ENCODE measurements at regions not wholly inside any gene's neighbourhood (a gene's known extent, or its start where the extent isn't known, plus 50 kb on each side); places are given as distances from the start of the nearest gene placed in this dataset.

DNA sequence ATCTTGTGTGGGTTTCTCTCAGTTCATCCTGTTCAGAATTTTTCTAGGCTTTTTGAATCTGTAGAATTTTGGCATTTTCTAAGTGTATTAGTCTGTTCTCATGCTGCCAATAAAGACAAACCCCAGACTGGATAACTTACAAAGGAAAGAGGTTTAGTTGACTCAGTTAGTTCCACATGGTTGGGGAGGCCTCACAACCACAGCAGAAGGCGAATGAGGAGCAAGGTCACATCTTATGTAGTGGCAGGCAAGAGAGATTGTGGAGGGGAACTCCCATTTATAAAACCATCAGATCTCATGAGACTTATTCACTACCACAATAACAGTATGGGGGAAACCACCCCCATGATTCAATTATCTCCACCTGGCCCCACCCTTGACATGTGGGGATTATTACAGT lies 199.2 kb downstream of the ST6GAL2 start:
- Histone ChIP-seq H2BK120ac (ENCODE audit: low read depth, low read length) (no peak overlapping the region), H3K56ac (ENCODE audit: extremely low read depth, insufficient read depth, low read length) (no peak overlapping the region), H2AK5ac (ENCODE audit: low read depth, low read length) (no peak overlapping the region), H2AK9ac (replicated peaks; ENCODE audit: low read depth, low read length, poor library complexity) (no peak overlapping the region), H3K18ac (ENCODE audit: low read depth, low read length) (no peak overlapping the region), H3K4me1 (ENCODE audit: control insufficient read depth, insufficient read depth, low read length) (no peaks in the 10 kb centered on the region), H3K9me3 (ENCODE audit: control insufficient read depth, insufficient read depth, low read length) (peaks cover 12% of the 10 kb centered on the region; the same call in 1 of the 2 replicates), H3K36me3 (ENCODE audit: control insufficient read depth, insufficient read depth, low read length) (no peaks in the 10 kb centered on the region), H3K23ac (ENCODE audit: low read depth, low read length) (no peak overlapping the region), H3K9ac (ENCODE audit: low read depth, low read length) (no peak overlapping the region), H3K14ac (replicated peaks; ENCODE audit: low read depth, low read length) (no peak overlapping the region), H4K8ac (ENCODE audit: low read depth in 2 of 2, low read length in 2 of 2) (no peak overlapping the region), H2BK5ac (ENCODE audit: low read depth, low read length, poor library complexity, severe bottlenecking) (no peak overlapping the region), H3K9me1 (ENCODE audit: insufficient read depth, low read length) (no peaks in the 10 kb centered on the region), H2BK20ac (ENCODE audit: low read depth, low read length) (no peak overlapping the region), H4K91ac (ENCODE audit: insufficient read depth, low read depth, low read length) (no peak overlapping the region), H2BK15ac (ENCODE audit: low read depth, low read length) (no peak overlapping the region), H3K79me1 (ENCODE audit: low read depth in 1 of 2, low read length in 2 of 2) (no peaks in the 10 kb centered on the region), H4K5ac (ENCODE audit: low read depth, low read length) (no peak overlapping the region), H3K4me3 (ENCODE audit: insufficient read depth, low read depth, low read length) (no peak overlapping the region), H4K20me1 (ENCODE audit: insufficient read depth, low read length) (no peaks in the 10 kb centered on the region), H3K4ac (ENCODE audit: low read depth, low read length) (no peak overlapping the region), H3K4me2 (ENCODE audit: low read depth, low read length) (no peak overlapping the region), H2AFZ (replicated peaks; ENCODE audit: low read length, poor library complexity) (no peak overlapping the region), H3K27ac (ENCODE audit: insufficient read depth, low read length) (no peak overlapping the region), H3K27me3 (ENCODE audit: control insufficient read depth, insufficient read depth, low read length) (no peaks in the 10 kb centered on the region)
- whole genome bisulfite sequencing, 2 experiments (ENCODE audit: extremely low coverage in 2 of 2, insufficient read length in 1 of 2): no CpG with 5 or more reads among the region's 1 CpG
- intact Hi-C loops (cut with micrococcal nuclease): no loop called here
- ChIA-PET POLR2A (ENCODE audit: unreplicated experiment) (no interaction called here), CTCF (no interaction called here)
- no peak for DNase-seq
- TF ChIP-seq BHLHE40 (IDR thresholded peaks at IDR 0.05; ENCODE audit: low read depth, low read length) (no peak), SMC3 (IDR thresholded peaks at IDR 0.05; ENCODE audit: low read depth, low read length) (no peak), CHD1 (IDR thresholded peaks at IDR 0.05; ENCODE audit: low read depth, low read length) (no peak), MAFK (IDR thresholded peaks at IDR 0.05; ENCODE audit: low read depth, low read length) (no peak), FOS (IDR thresholded peaks at IDR 0.05; ENCODE audit: low read depth, low read length) (no peak), RCOR1 (IDR thresholded peaks at IDR 0.05; ENCODE audit: insufficient replicate concordance, low read length) (no peak), RAD21 (IDR thresholded peaks at IDR 0.05; ENCODE audit: low read length) (no peak), CEBPB (IDR thresholded peaks at IDR 0.05; ENCODE audit: low read depth, low read length) (no peak), RFX5 (IDR thresholded peaks at IDR 0.05; ENCODE audit: low read depth, low read length) (no peak), MAZ (IDR thresholded peaks at IDR 0.05; ENCODE audit: borderline replicate concordance, low read depth, low read length) (no peak), MXI1 (IDR thresholded peaks at IDR 0.05; ENCODE audit: borderline replicate concordance, low read depth, low read length) (no peak), NFE2L2 (IDR thresholded peaks at IDR 0.05; ENCODE audit: low read depth, low read length) (no peak), POLR2A (IDR thresholded peaks at IDR 0.05; ENCODE audit: low read depth, low read length) (no peak)
- TF ChIP-seq, protein P1, sequence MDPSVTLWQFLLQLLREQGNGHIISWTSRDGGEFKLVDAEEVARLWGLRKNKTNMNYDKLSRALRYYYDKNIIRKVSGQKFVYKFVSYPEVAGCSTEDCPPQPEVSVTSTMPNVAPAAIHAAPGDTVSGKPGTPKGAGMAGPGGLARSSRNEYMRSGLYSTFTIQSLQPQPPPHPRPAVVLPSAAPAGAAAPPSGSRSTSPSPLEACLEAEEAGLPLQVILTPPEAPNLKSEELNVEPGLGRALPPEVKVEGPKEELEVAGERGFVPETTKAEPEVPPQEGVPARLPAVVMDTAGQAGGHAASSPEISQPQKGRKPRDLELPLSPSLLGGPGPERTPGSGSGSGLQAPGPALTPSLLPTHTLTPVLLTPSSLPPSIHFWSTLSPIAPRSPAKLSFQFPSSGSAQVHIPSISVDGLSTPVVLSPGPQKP (IDR thresholded peaks at IDR 0.05; ENCODE audit: borderline replicate concordance, low read depth, low read length): no peak
- TF ChIP-seq, protein P2, sequence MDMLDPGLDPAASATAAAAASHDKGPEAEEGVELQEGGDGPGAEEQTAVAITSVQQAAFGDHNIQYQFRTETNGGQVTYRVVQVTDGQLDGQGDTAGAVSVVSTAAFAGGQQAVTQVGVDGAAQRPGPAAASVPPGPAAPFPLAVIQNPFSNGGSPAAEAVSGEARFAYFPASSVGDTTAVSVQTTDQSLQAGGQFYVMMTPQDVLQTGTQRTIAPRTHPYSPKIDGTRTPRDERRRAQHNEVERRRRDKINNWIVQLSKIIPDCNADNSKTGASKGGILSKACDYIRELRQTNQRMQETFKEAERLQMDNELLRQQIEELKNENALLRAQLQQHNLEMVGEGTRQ (IDR thresholded peaks at IDR 0.05; ENCODE audit: low read depth, low read length): no peak
- TF ChIP-seq, protein P3, sequence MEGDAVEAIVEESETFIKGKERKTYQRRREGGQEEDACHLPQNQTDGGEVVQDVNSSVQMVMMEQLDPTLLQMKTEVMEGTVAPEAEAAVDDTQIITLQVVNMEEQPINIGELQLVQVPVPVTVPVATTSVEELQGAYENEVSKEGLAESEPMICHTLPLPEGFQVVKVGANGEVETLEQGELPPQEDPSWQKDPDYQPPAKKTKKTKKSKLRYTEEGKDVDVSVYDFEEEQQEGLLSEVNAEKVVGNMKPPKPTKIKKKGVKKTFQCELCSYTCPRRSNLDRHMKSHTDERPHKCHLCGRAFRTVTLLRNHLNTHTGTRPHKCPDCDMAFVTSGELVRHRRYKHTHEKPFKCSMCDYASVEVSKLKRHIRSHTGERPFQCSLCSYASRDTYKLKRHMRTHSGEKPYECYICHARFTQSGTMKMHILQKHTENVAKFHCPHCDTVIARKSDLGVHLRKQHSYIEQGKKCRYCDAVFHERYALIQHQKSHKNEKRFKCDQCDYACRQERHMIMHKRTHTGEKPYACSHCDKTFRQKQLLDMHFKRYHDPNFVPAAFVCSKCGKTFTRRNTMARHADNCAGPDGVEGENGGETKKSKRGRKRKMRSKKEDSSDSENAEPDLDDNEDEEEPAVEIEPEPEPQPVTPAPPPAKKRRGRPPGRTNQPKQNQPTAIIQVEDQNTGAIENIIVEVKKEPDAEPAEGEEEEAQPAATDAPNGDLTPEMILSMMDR (conservative IDR thresholded peaks at IDR 0.05; ENCODE audit: low read depth, low read length): no peak
- no TSS peak for BruUV-seq (replicated peaks)
- in situ Hi-C loops (cut with MboI; ENCODE audit: low sequenced_read_pairs): no loop called here
- dilution Hi-C loops (cut with HindIII; ENCODE audit: low sequenced_read_pairs, unreplicated experiment): no loop called here
- no peak for ATAC-seq (ENCODE audit: low read depth)

Measured in IMR-90 (cell line).